ENCODE measurements at regions not wholly inside any gene's neighbourhood (a gene's known extent, or its start where the extent isn't known, plus 50 kb on each side); places are given as distances from the start of the nearest gene placed in this dataset.

DNA sequence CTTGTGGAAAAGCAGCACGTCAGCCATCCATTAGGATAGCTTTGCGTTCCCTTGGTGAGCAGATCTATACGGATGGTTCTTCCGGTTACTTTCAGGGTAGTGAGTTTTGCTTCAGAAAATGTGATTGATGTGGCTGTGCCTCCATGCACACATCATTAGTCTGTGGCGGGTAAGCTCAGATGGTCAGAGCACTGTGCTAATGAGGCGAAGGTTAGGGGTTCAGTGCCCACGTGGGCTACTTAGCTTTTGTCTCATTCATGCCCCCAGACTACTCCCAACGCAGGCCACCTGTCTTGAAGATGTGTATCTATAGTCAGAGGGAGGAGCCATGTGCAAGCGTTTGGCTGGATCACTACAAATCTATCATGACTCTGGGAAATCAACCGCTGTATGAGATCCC, 322.8 kb upstream of the POU3F3 start:
- no peaks in the 10 kb centered on the region for H3K4me1 ChIP-seq (ENCODE audit: control insufficient read depth, insufficient read depth, low read length)
- H3K9me3 ChIP-seq (ENCODE audit: control insufficient read depth, insufficient read depth, low read length) = no peaks in the 10 kb centered on the region
- DNase-seq = no peak
- no peaks in the 10 kb centered on the region for H3K27me3 ChIP-seq (ENCODE audit: control insufficient read depth, insufficient read depth, low read length)
- Mint-ChIP-seq H3K27ac (no peak overlapping the region), H3K27me3 (ENCODE audit: low read depth in 2 of 2) (peaks cover 0 to 6% of the 10 kb centered on the region in 2 donors), H3K9me3 (peaks cover 4 to 5% of the 10 kb centered on the region in 2 donors), H3K4me3 (no peak overlapping the region), H3K4me1 (no peaks in the 10 kb centered on the region), H3K36me3 (no peaks in the 10 kb centered on the region)
- TF ChIP-seq, protein P1, sequence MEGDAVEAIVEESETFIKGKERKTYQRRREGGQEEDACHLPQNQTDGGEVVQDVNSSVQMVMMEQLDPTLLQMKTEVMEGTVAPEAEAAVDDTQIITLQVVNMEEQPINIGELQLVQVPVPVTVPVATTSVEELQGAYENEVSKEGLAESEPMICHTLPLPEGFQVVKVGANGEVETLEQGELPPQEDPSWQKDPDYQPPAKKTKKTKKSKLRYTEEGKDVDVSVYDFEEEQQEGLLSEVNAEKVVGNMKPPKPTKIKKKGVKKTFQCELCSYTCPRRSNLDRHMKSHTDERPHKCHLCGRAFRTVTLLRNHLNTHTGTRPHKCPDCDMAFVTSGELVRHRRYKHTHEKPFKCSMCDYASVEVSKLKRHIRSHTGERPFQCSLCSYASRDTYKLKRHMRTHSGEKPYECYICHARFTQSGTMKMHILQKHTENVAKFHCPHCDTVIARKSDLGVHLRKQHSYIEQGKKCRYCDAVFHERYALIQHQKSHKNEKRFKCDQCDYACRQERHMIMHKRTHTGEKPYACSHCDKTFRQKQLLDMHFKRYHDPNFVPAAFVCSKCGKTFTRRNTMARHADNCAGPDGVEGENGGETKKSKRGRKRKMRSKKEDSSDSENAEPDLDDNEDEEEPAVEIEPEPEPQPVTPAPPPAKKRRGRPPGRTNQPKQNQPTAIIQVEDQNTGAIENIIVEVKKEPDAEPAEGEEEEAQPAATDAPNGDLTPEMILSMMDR (IDR thresholded peaks at IDR 0.05) = no peak
- H3K27ac ChIP-seq (ENCODE audit: low read length) = no peak overlapping the region
- no peaks in the 10 kb centered on the region for H3K36me3 ChIP-seq (ENCODE audit: control insufficient read depth, insufficient read depth, low read length)
- intact Hi-C loops (cut with micrococcal nuclease) = no loop called here
- no peak for ATAC-seq
- no peak overlapping the region for H3K4me3 ChIP-seq (ENCODE audit: low read length)
- 87% methylated on average over 10 of the region's 10 CpGs for WGBS (ENCODE audit: insufficient coverage)

DNA sequence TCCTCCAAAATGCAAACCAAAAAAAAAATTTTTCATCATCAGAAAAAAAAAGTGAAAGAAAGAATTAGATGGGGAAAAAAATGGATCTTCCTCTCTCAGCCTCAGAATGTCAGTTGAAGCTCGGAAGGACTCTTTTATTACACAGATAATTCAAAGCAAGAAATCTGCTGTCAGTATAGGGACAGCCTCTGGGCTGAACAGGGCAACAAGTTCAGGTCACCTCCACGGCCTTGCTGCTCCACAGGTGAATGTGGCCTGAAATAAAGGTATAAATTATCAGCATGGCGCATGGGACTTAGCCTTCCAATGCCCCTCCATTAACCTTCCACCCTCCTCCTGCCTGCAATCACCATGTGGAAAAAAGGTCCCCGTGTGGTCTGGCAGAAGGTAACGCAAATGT, 316.8 kb upstream of the POU3F3 start:
- no peak overlapping the region for H3K27ac ChIP-seq (ENCODE audit: low read length)
- Mint-ChIP-seq H3K27ac (no peak overlapping the region), H3K9me3 (peaks cover 2% of the 10 kb centered on the region in 2 donors), H3K27me3 (ENCODE audit: low read depth in 2 of 2) (no peaks in the 10 kb centered on the region), H3K4me1 (peaks cover 0 to 5% of the 10 kb centered on the region in 2 donors), H3K36me3 (no peaks in the 10 kb centered on the region), H3K4me3 (no peak overlapping the region)
- no peaks in the 10 kb centered on the region for H3K36me3 ChIP-seq (ENCODE audit: control insufficient read depth, insufficient read depth, low read length)
- no peaks in the 10 kb centered on the region for H3K9me3 ChIP-seq (ENCODE audit: control insufficient read depth, insufficient read depth, low read length)
- no peaks in the 10 kb centered on the region for H3K4me1 ChIP-seq (ENCODE audit: control insufficient read depth, insufficient read depth, low read length)
- no peak for DNase-seq
- TF ChIP-seq, protein P1 (IDR thresholded peaks at IDR 0.05) = no peak
- WGBS (ENCODE audit: insufficient coverage) = 87% methylated on average over 4 of the region's 5 CpGs
- no peaks in the 10 kb centered on the region for H3K27me3 ChIP-seq (ENCODE audit: control insufficient read depth, insufficient read depth, low read length)
- no peak overlapping the region for H3K4me3 ChIP-seq (ENCODE audit: low read length)
- intact Hi-C loops (cut with micrococcal nuclease) = no loop called here
- no peak for ATAC-seq

DNA sequence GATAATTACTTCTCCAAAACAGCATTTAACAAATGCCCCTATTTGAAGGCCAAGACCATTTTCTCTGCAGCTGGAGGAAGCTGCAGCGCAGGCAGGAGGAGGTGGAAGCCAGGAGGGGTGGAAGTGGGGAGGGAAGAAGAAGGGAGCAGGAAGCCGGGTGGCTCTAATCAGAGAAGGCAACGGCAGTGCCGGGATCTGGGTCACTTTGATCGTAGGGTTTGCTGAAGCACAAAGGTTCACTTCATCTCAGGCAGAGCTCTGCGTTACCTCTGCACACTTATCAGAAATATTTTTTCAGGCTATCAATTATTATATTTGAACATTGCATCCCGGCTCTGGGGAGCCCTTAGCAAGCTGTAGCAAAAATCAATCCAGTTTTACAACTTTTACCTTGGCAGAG, 315.8 kb upstream of the POU3F3 start:
- H3K36me3 Mint-ChIP-seq = no peaks in the 10 kb centered on the region
- intact Hi-C loops (cut with micrococcal nuclease) = no loop called here
- Histone ChIP-seq H3K9me3 (ENCODE audit: control insufficient read depth, insufficient read depth, low read length) (no peaks in the 10 kb centered on the region), H3K4me1 (ENCODE audit: control insufficient read depth, insufficient read depth, low read length) (no peaks in the 10 kb centered on the region), H3K36me3 (ENCODE audit: control insufficient read depth, insufficient read depth, low read length) (no peaks in the 10 kb centered on the region), H3K4me3 (ENCODE audit: low read length) (no peak overlapping the region), H3K27ac (ENCODE audit: low read length) (no peak overlapping the region), H3K27me3 (ENCODE audit: control insufficient read depth, insufficient read depth, low read length) (no peaks in the 10 kb centered on the region)
- no peak for ATAC-seq
- TF ChIP-seq, protein P1 (IDR thresholded peaks at IDR 0.05) = no peak
- H3K27ac Mint-ChIP-seq = no peak overlapping the region
- peaks cover 0 to 5% of the 10 kb centered on the region in 2 donors for H3K4me1 Mint-ChIP-seq
- 79% methylated on average over 7 of the region's 7 CpGs for WGBS (ENCODE audit: insufficient coverage)
- H3K9me3 Mint-ChIP-seq = peaks cover 0 to 2% of the 10 kb centered on the region in 2 donors
- no peak for DNase-seq
- H3K27me3 Mint-ChIP-seq (ENCODE audit: low read depth in 2 of 2) = no peaks in the 10 kb centered on the region
- no peak overlapping the region for H3K4me3 Mint-ChIP-seq

DNA sequence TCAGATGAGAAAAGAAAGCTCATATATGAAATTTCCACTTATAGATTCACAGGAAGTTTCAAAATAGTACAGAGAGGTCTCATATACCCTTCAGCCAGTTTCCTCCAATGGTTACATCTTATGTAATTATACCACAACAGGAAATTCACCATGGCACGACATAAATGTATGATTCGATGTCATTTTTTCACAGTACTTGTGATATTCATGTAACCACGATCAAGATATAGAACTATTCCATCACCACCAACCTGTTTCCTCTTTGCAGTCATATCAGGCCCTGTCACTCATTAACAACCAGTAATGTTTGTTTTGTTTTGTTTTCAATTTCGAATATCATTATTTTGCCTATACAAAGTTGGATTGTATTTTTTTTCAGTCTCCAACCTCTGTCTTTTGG, 314.3 kb upstream of the POU3F3 start:
- Mint-ChIP-seq H3K4me1 (peaks cover 0 to 5% of the 10 kb centered on the region in 2 donors), H3K4me3 (no peak overlapping the region), H3K36me3 (no peaks in the 10 kb centered on the region), H3K9me3 (no peaks in the 10 kb centered on the region), H3K27ac (no peak overlapping the region), H3K27me3 (ENCODE audit: low read depth in 2 of 2) (no peaks in the 10 kb centered on the region)
- peak in 1 of 3 donors; percentile 21 for ATAC-seq
- no peak overlapping the region for H3K4me3 ChIP-seq (ENCODE audit: low read length)
- TF ChIP-seq, protein P1 (IDR thresholded peaks at IDR 0.05) = no peak
- no peaks in the 10 kb centered on the region for H3K36me3 ChIP-seq (ENCODE audit: control insufficient read depth, insufficient read depth, low read length)
- H3K4me1 ChIP-seq (ENCODE audit: control insufficient read depth, insufficient read depth, low read length) = no peaks in the 10 kb centered on the region
- H3K9me3 ChIP-seq (ENCODE audit: control insufficient read depth, insufficient read depth, low read length) = no peaks in the 10 kb centered on the region
- DNase-seq = no peak
- intact Hi-C loops (cut with micrococcal nuclease) = no loop called here
- no peaks in the 10 kb centered on the region for H3K27me3 ChIP-seq (ENCODE audit: control insufficient read depth, insufficient read depth, low read length)
- 4% methylated on average over 3 of the region's 4 CpGs for WGBS (ENCODE audit: insufficient coverage)
- no peak overlapping the region for H3K27ac ChIP-seq (ENCODE audit: low read length)

Data from natural killer cell (primary cell).